ENCODE measurements at regions not wholly inside any gene's neighbourhood (a gene's known extent, or its start where the extent isn't known, plus 50 kb on each side); places are given as distances from the start of the nearest gene placed in this dataset.
"Not testable (repeated sequence)": the region's sequence is repeated elsewhere in the genome, so short reads cannot be mapped to it uniquely, and the experiment has no call there.

- DNase-seq = no peak
Measured at GRCh38 chr1:106289265-106289928, 767.1 kb upstream of the PRMT6 start.

GRCh38 chr1:106290805-106291501, 765.5 kb upstream of the PRMT6 start:
- DNase-seq = no peak

GRCh38 chr1:106292130-106292529, 764.3 kb upstream of the PRMT6 start:
- DNase-seq = no peak

- DNase-seq = no peak
Measured at GRCh38 chr1:106296431-106296830, 760.0 kb upstream of the PRMT6 start.

GRCh38 chr1:106304106-106304505, 752.4 kb upstream of the PRMT6 start:
- no peak for DNase-seq

- DNase-seq = no peak
Measured at GRCh38 chr1:106319612-106320011, 736.9 kb upstream of the PRMT6 start.

- no peak for DNase-seq
Measured at GRCh38 chr1:106325600-106325999, 730.9 kb upstream of the PRMT6 start.

GRCh38 chr1:106344494-106344893, 712.0 kb upstream of the PRMT6 start:
- no peak for DNase-seq

GRCh38 chr1:106360252-106360651, 696.2 kb upstream of the PRMT6 start:
- no peak for DNase-seq

- no peak for DNase-seq
Measured at GRCh38 chr1:106366627-106367319, 689.7 kb upstream of the PRMT6 start.

- DNase-seq = no peak
Measured at GRCh38 chr1:106378261-106378660, 678.2 kb upstream of the PRMT6 start.

- no peak for DNase-seq
Measured at GRCh38 chr1:106380772-106381171, 675.7 kb upstream of the PRMT6 start.

- not testable (repeated sequence) for DNase-seq
Measured at GRCh38 chr1:106389160-106389559, 667.3 kb upstream of the PRMT6 start.

- DNase-seq = no peak
Measured at GRCh38 chr1:106393046-106393445, 663.4 kb upstream of the PRMT6 start.

- DNase-seq = no peak
Measured at GRCh38 chr1:106396020-106396419, 660.5 kb upstream of the PRMT6 start.

- no peak for DNase-seq
Measured at GRCh38 chr1:106398391-106398790, 658.1 kb upstream of the PRMT6 start.

- DNase-seq = no peak
Measured at GRCh38 chr1:106406114-106406513, 650.4 kb upstream of the PRMT6 start.

- DNase-seq = not testable (repeated sequence)
Measured at GRCh38 chr1:106412321-106412720, 644.2 kb upstream of the PRMT6 start.

- DNase-seq = no peak
Measured at GRCh38 chr1:106435269-106435668, 621.2 kb upstream of the PRMT6 start.

- no peak for DNase-seq
Measured at GRCh38 chr1:106439475-106439874, 617.0 kb upstream of the PRMT6 start.

GRCh38 chr1:106447466-106447865, 609.0 kb upstream of the PRMT6 start:
- no peak for DNase-seq

- no peak for DNase-seq
Measured at GRCh38 chr1:106456832-106457231, 599.6 kb upstream of the PRMT6 start.

- DNase-seq = no peak
Measured at GRCh38 chr1:106457368-106457767, 599.1 kb upstream of the PRMT6 start.

GRCh38 chr1:106458866-106459265, 597.6 kb upstream of the PRMT6 start:
- DNase-seq = no peak
